Adrenal gland (tissue), 5 donors: ENCODE measurements at regions not wholly inside any gene's neighbourhood (a gene's known extent, or its start where the extent isn't known, plus 50 kb on each side); places are given as distances from the start of the nearest gene placed in this dataset.

ENCODE experiments used
- POLR2A ChIP-seq, 2 donors: fragments of 450-650 bp; IDR thresholded peaks; one replicate each; pipeline ENCODE4 v1.6.1; 2017; ENCODE audit warnings: antibody characterized with exemption in 2 of 2, mild to moderate bottlenecking in 2 of 2, moderate library complexity in 1 of 2
- TF ChIP-seq, protein P1 (sequence below), 6 experiments: fragments of 450-650 bp in 4 of 6; fragments of 200-600 bp in 2 of 6; sonication (generic) in 1 of 6; IDR thresholded peaks; 1 replicate in 5 of 6; 2 replicates in 1 of 6; pipeline versions ENCODE4 v1.5.1 to v1.8.0; 2016 to 2021; ENCODE audit warnings: antibody characterized with exemption in 6 of 6, mild to moderate bottlenecking in 2 of 6, moderate library complexity in 1 of 6
- donor health status: DM: no; HTN: no; CAD: no.

GRCh38 chr5:154583671-154584177, 105.7 kb upstream of the HAND1 start:
- TF ChIP-seq, protein P1, sequence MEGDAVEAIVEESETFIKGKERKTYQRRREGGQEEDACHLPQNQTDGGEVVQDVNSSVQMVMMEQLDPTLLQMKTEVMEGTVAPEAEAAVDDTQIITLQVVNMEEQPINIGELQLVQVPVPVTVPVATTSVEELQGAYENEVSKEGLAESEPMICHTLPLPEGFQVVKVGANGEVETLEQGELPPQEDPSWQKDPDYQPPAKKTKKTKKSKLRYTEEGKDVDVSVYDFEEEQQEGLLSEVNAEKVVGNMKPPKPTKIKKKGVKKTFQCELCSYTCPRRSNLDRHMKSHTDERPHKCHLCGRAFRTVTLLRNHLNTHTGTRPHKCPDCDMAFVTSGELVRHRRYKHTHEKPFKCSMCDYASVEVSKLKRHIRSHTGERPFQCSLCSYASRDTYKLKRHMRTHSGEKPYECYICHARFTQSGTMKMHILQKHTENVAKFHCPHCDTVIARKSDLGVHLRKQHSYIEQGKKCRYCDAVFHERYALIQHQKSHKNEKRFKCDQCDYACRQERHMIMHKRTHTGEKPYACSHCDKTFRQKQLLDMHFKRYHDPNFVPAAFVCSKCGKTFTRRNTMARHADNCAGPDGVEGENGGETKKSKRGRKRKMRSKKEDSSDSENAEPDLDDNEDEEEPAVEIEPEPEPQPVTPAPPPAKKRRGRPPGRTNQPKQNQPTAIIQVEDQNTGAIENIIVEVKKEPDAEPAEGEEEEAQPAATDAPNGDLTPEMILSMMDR (IDR thresholded peaks at IDR 0.05), result no peak
- no peak for TF ChIP-seq POLR2A (IDR thresholded peaks at IDR 0.05)
